ENCODE measurements at regions not wholly inside any gene's neighbourhood (a gene's known extent, or its start where the extent isn't known, plus 50 kb on each side); places are given as distances from the start of the nearest gene placed in this dataset.

DNA sequence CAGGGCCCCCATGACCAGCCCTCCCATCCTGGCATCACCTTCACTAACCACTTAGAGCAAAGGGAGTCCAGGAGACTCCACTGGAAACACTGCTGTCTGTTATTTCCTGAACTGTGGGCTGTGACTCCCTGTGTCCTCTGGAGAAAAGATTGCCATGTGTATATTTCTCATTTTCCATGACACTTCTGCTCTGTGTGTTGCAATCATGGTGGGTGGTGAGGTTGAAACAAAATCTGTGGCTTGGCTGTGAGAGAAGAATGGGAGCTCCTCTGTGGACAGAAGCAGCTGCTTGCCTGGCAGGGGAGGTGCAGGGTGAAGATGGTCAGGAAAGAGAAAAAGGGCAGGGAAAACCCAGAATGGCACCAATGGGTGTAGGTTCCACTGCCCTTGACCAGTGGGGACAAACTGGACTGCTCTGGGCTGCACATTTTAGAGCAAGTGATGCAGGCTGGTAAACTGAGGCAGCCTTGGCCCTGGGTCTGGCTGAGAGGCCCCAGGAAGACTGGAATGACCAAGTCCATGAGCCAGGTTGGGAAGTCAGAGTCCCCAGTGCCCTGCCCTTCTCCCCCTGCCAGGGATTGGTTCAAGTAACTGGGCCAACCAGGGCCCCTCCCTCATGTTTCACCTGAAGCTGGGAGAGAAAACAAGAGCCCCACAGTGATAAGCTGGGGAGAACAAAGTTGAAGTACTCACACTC lies 314.3 kb downstream of the C16orf95 start:
- TF ChIP-seq, protein P1, sequence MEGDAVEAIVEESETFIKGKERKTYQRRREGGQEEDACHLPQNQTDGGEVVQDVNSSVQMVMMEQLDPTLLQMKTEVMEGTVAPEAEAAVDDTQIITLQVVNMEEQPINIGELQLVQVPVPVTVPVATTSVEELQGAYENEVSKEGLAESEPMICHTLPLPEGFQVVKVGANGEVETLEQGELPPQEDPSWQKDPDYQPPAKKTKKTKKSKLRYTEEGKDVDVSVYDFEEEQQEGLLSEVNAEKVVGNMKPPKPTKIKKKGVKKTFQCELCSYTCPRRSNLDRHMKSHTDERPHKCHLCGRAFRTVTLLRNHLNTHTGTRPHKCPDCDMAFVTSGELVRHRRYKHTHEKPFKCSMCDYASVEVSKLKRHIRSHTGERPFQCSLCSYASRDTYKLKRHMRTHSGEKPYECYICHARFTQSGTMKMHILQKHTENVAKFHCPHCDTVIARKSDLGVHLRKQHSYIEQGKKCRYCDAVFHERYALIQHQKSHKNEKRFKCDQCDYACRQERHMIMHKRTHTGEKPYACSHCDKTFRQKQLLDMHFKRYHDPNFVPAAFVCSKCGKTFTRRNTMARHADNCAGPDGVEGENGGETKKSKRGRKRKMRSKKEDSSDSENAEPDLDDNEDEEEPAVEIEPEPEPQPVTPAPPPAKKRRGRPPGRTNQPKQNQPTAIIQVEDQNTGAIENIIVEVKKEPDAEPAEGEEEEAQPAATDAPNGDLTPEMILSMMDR (tag by site-specific recombination; IDR thresholded peaks at IDR 0.05), result no peak
- TF ChIP-seq ZNF169 (tag by site-specific recombination; IDR thresholded peaks at IDR 0.05), result no peak
- no peak for TF ChIP-seq ZNF175 (tag by site-specific recombination; IDR thresholded peaks at IDR 0.05)
- no peak for TF ChIP-seq ZBTB1 (tag by site-specific recombination; IDR thresholded peaks at IDR 0.05)
- no peak for TF ChIP-seq ZNF785 (tag by site-specific recombination; IDR thresholded peaks at IDR 0.05)
- TF ChIP-seq, protein P2, sequence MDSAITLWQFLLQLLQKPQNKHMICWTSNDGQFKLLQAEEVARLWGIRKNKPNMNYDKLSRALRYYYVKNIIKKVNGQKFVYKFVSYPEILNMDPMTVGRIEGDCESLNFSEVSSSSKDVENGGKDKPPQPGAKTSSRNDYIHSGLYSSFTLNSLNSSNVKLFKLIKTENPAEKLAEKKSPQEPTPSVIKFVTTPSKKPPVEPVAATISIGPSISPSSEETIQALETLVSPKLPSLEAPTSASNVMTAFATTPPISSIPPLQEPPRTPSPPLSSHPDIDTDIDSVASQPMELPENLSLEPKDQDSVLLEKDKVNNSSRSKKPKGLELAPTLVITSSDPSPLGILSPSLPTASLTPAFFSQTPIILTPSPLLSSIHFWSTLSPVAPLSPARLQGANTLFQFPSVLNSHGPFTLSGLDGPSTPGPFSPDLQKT (IDR thresholded peaks at IDR 0.05; ENCODE audit: borderline replicate concordance, low read depth, low read length), result no peak
- TF ChIP-seq ZFP41 (tag by site-specific recombination; IDR thresholded peaks at IDR 0.05; ENCODE audit: borderline replicate concordance), result no peak
- TF ChIP-seq ZNF660 (tag by site-specific recombination; IDR thresholded peaks at IDR 0.05), result no peak
- TF ChIP-seq, protein P3, sequence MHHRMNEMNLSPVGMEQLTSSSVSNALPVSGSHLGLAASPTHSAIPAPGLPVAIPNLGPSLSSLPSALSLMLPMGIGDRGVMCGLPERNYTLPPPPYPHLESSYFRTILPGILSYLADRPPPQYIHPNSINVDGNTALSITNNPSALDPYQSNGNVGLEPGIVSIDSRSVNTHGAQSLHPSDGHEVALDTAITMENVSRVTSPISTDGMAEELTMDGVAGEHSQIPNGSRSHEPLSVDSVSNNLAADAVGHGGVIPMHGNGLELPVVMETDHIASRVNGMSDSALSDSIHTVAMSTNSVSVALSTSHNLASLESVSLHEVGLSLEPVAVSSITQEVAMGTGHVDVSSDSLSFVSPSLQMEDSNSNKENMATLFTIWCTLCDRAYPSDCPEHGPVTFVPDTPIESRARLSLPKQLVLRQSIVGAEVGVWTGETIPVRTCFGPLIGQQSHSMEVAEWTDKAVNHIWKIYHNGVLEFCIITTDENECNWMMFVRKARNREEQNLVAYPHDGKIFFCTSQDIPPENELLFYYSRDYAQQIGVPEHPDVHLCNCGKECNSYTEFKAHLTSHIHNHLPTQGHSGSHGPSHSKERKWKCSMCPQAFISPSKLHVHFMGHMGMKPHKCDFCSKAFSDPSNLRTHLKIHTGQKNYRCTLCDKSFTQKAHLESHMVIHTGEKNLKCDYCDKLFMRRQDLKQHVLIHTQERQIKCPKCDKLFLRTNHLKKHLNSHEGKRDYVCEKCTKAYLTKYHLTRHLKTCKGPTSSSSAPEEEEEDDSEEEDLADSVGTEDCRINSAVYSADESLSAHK (tag by site-specific recombination; IDR thresholded peaks at IDR 0.05), result no peak
- TF ChIP-seq YY1 (tag by site-specific recombination; IDR thresholded peaks at IDR 0.05), result no peak
- no peak for TF ChIP-seq ZNF561 (tag by site-specific recombination; IDR thresholded peaks at IDR 0.05; ENCODE audit: borderline replicate concordance)
- TF ChIP-seq ZNF571 (tag by site-specific recombination; IDR thresholded peaks at IDR 0.05), result no peak
- TF ChIP-seq ZNF707 (tag by site-specific recombination; IDR thresholded peaks at IDR 0.05), result no peak
